ENCODE measurements at regions not wholly inside any gene's neighbourhood (a gene's known extent, or its start where the extent isn't known, plus 50 kb on each side); places are given as distances from the start of the nearest gene placed in this dataset.

GRCh38 chr16:61540216-61540615 lies 496.0 kb downstream of the CDH8 start:
- Mint-ChIP-seq H3K36me3 (ENCODE audit: unreplicated experiment) (no peaks in the 10 kb centered on the region), H3K4me1 (ENCODE audit: low read depth, unreplicated experiment) (no peaks in the 10 kb centered on the region), H3K27ac (ENCODE audit: unreplicated experiment) (no peak overlapping the region), H3K9me3 (ENCODE audit: unreplicated experiment) (no peaks in the 10 kb centered on the region), H3K4me3 (ENCODE audit: unreplicated experiment) (no peak overlapping the region), H3K27me3 (ENCODE audit: unreplicated experiment) (no peaks in the 10 kb centered on the region)
- DNase-seq = no peak
- no peak for TF ChIP-seq CTCF (IDR thresholded peaks at IDR 0.05; ENCODE audit: partially characterized antibody, unreplicated experiment)

GRCh38 chr16:61530697-61531096 lies 505.5 kb downstream of the CDH8 start:
- TF ChIP-seq CTCF (IDR thresholded peaks at IDR 0.05; ENCODE audit: partially characterized antibody, unreplicated experiment) = no peak
- H3K4me1 Mint-ChIP-seq (ENCODE audit: low read depth, unreplicated experiment) = no peaks in the 10 kb centered on the region
- H3K9me3 Mint-ChIP-seq (ENCODE audit: unreplicated experiment) = no peaks in the 10 kb centered on the region
- no peaks in the 10 kb centered on the region for H3K36me3 Mint-ChIP-seq (ENCODE audit: unreplicated experiment)
- no peak overlapping the region for H3K27ac Mint-ChIP-seq (ENCODE audit: unreplicated experiment)
- H3K4me3 Mint-ChIP-seq (ENCODE audit: unreplicated experiment) = no peak overlapping the region
- no peak for DNase-seq
- no peaks in the 10 kb centered on the region for H3K27me3 Mint-ChIP-seq (ENCODE audit: unreplicated experiment)

GRCh38 chr16:61500851-61501250 lies 535.4 kb downstream of the CDH8 start:
- Mint-ChIP-seq H3K27ac (ENCODE audit: unreplicated experiment) (no peak overlapping the region), H3K4me1 (ENCODE audit: low read depth, unreplicated experiment) (peaks cover under 1% of the 10 kb centered on the region), H3K36me3 (ENCODE audit: unreplicated experiment) (no peaks in the 10 kb centered on the region), H3K9me3 (ENCODE audit: unreplicated experiment) (no peaks in the 10 kb centered on the region), H3K27me3 (ENCODE audit: unreplicated experiment) (no peaks in the 10 kb centered on the region), H3K4me3 (ENCODE audit: unreplicated experiment) (no peak overlapping the region)
- TF ChIP-seq CTCF (IDR thresholded peaks at IDR 0.05; ENCODE audit: partially characterized antibody, unreplicated experiment) = no peak
- DNase-seq = no peak

- Mint-ChIP-seq H3K27me3 (ENCODE audit: unreplicated experiment) (no peaks in the 10 kb centered on the region), H3K27ac (ENCODE audit: unreplicated experiment) (no peak overlapping the region), H3K4me3 (ENCODE audit: unreplicated experiment) (no peak overlapping the region), H3K9me3 (ENCODE audit: unreplicated experiment) (no peaks in the 10 kb centered on the region), H3K4me1 (ENCODE audit: low read depth, unreplicated experiment) (no peaks in the 10 kb centered on the region), H3K36me3 (ENCODE audit: unreplicated experiment) (no peaks in the 10 kb centered on the region)
- DNase-seq = no peak
- no peak for TF ChIP-seq CTCF (IDR thresholded peaks at IDR 0.05; ENCODE audit: partially characterized antibody, unreplicated experiment)
These were observed 556.0 kb downstream of the CDH8 start for GRCh38 chr16:61480250-61480649.

- H3K4me3 Mint-ChIP-seq (ENCODE audit: unreplicated experiment) = no peak overlapping the region
- no peaks in the 10 kb centered on the region for H3K4me1 Mint-ChIP-seq (ENCODE audit: low read depth, unreplicated experiment)
- peak; percentile 17 for TF ChIP-seq CTCF (IDR thresholded peaks at IDR 0.05; ENCODE audit: partially characterized antibody, unreplicated experiment)
- H3K9me3 Mint-ChIP-seq (ENCODE audit: unreplicated experiment) = no peaks in the 10 kb centered on the region
- no peak overlapping the region for H3K27ac Mint-ChIP-seq (ENCODE audit: unreplicated experiment)
- H3K36me3 Mint-ChIP-seq (ENCODE audit: unreplicated experiment) = no peaks in the 10 kb centered on the region
- peaks cover 2% of the 10 kb centered on the region for H3K27me3 Mint-ChIP-seq (ENCODE audit: unreplicated experiment)
- no peak for DNase-seq
These were observed 564.5 kb downstream of the CDH8 start for GRCh38 chr16:61471737-61472136.

Data from glutamatergic neuron (in vitro differentiated cells).